Activated effector memory CD4-positive, alpha-beta T cell treated with Interleukin-2 at 50 U/mL for 16 hours (primary cell): ENCODE measurements at regions not wholly inside any gene's neighbourhood (a gene's known extent, or its start where the extent isn't known, plus 50 kb on each side); places are given as distances from the start of the nearest gene placed in this dataset.

Experiments used
- DNase-seq: peaks from one replicate; pipeline ENCODE4 v3.0.0-alpha.2; 2020

DNA sequence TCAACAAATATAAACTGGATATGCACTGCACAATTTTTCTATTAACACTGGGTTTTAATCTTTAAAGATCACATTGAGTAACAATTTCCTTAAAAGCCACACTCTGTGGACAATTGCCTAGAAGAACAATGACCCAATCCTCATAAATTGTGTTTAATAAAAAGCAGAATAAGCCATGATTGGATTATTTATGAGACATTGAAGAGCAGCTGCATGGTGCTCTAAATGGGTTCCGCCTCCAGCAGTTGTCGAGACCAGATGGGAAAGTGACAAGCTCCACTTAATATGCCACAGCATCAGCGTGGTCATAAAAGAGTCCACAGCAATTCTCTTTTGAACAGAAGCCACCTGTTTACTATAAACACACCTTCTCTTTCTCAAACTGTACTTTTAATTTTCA, 635.2 kb upstream of the FRG1 start:
- no peak for DNase-seq

DNA sequence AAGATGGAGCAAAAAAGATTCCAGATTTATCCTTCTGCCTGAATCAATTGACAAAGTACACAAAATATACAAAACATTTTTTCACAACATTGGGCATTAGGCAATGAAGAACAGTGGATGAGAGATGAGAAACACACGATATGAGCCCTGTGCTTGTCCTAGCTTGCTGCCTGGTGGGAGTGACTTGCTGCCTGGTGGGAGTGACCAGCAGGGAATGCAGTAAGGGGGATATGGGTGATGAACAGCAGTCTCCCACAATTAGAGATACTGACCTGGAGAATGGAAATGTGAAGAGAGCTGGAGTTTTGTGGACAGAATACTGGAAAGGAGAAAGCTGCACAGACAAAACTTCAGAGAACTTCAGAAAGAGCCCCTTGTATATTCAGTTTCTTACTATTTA, 629.4 kb upstream of the FRG1 start:
- DNase-seq = no peak

DNA sequence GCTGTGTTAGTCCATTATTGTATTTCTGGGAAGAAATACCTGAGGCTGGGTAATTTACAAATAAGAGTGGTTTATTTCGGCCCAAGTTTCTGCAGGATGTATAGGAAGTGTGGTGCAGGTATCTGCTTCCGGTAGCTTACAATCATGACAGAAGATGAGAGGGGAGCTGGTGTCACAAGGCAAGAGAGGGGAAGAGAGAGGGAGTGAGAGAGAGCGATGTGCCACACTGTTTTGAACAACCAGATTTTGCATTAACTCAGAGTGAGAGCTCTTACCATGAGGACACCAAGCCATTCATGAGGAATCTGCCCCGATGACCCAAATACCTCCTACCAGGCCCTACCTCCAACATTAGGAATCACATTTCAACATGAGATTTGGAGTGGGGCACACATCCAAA, 627.6 kb upstream of the FRG1 start:
- no peak for DNase-seq

DNA sequence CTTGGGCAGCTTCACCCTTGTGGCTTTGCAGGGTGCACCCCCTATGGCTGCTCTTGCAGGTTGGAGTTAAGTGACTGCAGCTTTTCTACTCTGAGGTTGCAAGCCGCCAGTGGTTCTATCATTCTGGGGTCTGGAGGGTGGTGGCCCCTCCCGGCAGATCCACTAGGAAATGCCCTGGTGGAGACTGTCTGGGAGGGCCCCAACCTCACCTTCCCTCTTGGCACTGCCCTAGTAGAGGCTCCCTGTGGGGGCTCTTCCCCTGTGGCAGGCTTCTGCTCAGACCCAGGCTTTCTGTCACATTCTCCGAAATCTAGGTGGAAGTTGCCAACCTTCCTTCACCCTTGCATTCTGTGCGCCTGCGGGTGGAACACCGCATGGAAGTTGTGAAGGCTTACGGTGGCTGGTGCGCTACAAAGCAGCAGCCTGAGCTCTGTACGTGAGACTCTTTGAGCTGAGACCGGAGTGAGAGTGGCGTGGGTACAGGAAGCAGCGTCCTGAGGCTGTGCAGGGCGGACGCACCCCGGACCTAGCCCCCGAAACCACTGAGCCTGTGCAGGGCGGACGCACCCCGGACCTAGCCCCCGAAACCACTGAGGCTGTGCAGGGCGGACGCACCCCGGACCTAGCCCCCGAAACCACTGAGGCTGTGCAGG, 626.7 kb upstream of the FRG1 start:
- no peak for DNase-seq

DNA sequence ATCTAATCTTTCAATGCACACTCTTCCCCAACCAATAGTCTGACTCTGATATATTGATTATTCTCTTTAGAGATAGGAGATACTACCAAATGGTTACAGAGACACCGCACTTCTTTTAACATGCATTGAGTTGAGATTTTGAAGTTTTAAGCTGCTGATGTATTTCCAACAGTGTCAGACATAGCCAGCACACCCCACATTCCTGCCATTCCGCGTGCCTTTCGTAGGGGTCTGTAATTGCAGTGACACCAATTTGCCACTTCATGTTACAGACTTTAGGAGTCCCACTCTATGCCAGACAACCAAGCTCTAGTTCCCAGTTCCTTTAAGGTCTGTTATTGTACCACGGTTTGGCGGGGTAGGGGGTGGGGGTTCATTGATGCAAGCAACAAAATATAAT, 618.2 kb upstream of the FRG1 start:
- DNase-seq = no peak

DNA sequence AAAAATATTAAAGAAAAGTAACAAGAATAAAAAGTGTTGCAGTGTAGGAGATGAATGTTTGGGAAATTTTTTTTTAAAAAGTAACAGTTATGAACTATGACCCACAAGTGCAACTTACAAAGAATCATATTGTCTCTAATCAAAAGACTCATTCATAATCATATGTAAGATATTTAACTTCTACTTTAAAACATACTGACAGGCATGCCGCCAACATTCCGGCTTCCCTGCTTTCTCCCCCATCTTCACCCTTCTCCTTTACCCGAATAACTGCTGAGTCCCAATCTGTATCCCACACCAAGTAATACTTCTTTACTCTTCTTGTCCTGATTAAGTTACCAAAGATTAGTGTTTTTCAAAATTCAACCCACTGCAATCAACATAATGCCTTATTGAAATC, 598.8 kb upstream of the FRG1 start:
- no peak for DNase-seq

DNA sequence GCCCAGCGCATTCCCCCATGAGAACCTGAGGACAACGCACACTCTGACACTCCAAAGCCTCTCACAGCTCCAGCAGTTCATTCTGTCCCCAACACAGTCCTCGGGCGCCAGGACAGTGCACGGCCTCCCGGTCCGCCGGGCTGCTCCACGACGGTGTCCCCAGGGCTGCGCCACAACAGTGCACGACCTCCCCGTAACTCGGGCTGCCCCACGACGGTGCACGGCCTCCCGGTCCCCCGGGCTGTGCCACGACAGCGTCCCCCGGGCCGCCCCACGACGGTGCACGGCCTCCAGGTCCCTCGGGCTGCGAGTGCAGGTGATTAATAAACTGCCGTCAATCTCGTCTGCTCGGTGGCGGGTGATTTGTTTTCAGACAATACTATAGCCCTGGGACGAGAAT, 585.1 kb upstream of the FRG1 start:
- no peak for DNase-seq

DNA sequence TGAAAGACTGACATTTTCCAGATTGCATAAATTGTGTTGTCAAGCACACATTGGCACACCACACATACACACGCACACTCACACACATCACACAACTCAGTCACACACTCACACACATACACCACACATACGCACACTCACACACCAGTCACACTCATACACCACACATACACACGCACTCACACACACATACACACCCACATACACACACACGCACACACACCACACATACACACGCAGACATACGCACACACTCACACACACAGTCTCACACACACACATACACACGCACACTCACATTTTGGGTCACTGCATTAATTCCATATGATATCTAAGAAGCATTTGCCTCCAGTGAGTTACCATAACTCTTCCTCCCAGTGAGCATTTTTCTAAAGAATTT, 578.3 kb upstream of the FRG1 start:
- no peak for DNase-seq

DNA sequence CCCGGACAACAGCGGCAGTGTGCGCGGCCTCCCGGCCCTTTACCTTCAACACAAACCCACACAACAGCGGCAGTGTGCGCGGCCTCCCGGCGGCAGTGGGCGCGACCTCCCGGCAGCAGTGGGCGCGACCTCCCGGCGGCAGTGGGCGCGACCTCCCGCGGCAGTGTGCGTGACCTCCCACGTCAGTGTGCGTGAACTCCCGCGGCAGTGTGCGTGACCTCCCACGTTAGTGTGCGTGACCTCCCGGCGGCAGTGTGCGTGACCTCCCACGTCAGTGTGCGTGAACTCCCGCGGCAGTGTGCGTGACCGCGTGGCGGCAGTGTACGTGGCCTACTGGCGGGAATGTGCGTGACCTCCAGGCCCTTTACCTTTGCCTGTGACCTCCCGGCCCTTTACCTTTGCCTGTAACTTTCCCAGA, 576.6 kb upstream of the FRG1 start:
- DNase-seq = no peak

DNA sequence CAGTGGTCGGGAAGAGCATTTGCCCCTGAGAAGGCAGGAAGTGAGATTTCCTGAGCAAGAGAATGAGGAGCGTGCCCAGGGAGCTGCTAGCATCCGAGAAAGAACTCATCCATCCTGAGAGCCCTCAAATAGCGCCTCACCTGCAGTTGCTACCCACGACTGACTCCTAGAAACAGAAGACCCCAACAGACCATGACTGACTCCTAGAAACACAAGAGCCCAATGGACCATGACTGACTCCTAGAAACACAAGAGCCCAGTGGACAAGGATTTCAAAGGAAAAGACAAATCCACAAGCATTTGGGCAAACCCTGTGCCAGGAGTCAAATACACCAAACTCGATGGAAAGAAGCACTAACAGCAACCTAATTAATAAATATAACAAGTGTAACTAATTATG, 575.2 kb upstream of the FRG1 start:
- DNase-seq = no peak

DNA sequence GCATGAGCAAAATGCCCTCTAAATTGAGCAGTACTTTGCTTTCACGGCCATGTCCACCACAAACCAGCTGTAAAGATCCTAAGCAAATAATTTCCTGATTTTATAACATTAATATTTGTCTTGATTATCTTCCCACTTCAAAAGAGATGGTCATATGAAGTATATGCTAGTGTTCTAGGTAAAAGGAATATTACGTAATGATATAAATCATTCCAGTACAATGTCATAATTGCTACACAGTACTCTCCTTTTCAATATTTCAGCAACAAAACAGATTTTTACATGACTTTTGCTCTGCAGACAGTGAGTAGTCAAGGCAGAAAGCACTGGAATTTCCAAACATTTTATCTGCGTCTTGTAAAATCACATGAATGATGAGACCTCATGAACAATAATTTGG, 572.8 kb upstream of the FRG1 start:
- DNase-seq = no peak

DNA sequence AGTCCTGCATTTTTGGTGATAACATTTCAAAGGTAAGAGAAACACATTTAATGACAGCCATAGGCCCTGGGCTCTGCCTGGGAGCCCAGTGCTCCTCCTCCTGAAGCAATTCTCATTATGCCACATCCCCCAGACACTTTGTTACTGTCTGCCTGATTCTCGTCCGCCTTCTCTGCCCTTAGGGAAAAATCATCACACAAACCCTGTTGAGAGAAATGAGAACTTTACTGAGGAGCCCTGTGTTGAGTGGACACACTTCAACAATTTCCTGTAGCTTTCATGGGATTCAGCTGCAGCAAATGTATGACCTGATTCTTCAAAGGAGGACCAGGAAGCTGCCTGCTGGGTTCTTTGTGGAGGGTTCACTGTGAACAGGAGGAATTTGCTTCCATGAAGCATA, 566.5 kb upstream of the FRG1 start:
- no peak for DNase-seq

DNA sequence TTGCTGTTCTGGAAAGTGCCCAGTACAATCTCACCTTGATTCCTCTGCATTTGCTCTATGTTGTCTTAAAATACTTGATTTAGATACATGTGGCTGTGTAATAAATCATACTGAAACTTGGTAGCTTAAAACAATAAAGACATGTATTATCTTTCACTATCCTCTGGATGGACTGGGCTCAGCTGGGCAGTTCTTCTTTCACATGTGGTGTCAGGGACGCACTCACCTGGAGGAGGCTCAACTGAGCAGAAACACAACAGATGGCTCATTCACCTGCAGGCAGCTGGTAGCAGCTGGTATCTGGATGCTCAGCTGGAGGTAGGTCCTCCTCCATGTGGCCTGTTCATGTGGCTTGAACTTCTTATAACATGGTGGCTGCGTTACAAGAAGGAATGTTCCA, 563.8 kb upstream of the FRG1 start:
- DNase-seq = no peak

DNA sequence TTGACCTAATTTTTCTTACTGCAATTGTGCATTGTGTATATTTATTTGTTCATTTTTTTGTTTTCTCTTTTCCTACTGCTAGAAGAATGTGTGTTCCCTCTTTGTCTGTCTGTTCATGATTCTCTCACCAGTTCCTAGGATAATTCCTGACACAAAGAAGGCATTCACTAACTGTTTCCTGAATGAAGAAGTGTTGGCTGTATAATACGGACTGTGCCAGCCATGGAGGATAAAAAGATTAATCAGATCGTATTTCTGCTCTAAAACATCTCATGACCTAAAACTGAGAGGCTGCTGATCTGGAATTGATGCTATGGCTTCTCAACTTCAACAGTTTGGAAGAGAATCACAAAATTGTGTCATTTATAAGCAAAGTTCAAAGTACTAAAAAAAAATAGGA, 563.1 kb upstream of the FRG1 start:
- no peak for DNase-seq

DNA sequence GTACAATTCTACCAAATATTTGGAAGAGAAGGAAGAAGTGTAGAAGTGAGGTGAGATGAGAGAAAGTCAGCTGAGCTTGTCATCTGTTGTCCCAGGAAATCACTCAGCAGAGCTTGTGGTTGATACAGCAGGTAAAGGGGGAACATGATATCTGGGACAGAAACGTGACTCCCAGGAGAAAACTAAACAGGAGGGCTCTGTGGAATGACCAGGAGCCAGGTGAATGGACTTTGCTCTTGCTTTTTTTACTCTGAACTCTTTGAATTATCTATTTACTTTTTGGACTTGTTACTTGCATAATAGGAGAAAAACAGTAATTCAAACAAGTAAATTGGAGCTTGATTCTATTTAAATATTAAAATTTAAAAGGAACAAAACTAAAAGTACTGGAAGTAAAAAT, 555.6 kb upstream of the FRG1 start:
- no peak for DNase-seq

DNA sequence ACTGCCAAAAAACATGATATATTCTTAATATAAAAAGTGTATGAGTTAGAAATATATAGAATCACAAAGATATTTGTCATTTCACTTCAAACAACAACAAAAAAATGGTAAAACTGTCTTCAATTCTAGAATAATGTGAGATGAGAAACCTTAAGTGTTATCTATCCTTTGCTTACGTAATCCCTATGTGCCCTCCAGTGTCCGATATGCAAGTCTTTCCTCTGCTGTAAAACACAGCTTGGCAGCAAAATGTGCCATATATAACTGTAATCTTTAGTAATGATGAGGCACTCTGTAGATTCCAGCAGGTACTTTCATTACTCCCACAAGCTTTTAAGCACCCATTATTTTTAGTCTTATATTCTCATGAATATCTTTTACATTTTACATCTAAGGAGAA, 555.1 kb upstream of the FRG1 start:
- DNase-seq = no peak

DNA sequence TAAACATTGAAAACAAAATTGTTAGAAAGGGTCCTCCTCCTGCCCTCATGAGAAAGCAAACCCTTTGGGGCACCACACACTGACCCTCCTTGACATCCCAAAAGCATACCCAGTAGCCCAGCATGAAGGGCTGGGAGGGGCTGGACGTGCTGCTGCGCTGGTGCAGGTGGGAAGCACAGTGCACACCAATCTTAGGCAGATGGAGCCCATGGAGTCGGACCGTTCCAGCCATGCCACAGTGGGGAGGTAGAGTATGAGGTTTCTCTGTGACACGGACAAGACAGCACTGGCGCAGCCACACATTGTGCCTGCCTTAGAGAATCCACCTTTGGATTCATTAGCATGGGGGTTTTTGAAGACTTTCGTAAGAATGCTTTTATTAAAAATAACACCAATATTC, 544.2 kb upstream of the FRG1 start:
- DNase-seq = no peak

DNA sequence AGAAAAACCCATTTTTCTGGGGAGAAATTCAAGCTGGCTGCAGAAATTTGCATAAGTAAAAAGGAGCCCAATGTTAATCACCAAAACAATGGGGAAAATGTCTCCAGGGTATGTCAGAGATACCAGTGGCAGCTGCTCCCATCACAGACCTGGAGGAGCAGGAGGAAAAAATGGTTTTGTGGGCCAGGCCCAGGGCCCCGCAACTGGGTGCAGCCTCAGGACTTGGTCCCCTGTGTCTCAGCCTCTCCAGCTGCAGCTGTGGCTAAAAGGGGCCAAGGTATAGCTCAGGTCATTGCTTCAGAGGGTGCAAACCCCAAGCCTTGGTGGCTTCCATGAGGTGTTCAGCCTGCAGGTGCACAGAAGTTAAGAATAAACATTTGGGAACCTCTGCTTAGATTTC, 536.4 kb upstream of the FRG1 start:
- DNase-seq = no peak

DNA sequence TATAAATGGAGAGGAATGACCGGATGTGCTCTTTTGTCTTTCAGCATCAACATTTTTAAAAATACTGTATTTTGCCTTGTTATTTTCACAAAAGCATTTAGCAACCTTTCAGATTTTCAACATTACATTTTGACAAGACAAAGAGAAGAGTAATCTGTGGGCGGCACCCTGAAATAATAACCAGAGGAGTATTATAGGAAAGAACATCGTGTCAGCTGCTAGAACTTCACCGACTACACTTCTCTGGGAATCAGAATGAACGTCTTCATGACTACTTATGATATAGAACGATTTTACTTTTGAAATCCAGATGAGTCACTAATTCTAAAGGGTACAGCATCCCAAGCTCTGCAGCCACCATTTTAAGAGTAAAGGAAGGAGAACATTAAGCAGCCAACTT, 531.5 kb upstream of the FRG1 start:
- no peak for DNase-seq

DNA sequence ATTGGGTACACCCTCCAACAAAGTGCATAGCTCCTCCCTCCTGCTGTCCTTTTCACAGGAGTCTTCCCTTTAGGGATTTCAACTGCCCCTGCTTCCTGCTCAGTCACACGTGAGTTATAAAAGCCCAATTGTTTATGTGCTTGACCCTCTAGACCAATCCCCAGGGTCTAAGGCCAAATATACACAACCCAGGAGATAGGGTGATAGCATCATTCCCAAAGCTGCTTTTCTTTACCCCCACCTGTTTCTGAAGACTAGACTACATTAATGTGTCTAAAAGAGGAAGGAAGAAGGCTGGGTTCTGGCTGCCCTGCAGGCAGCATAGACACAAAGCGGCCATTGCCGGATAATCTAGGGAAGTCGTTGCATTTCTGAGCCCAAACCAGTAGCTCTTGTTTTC, 526.7 kb upstream of the FRG1 start:
- no peak for DNase-seq

DNA sequence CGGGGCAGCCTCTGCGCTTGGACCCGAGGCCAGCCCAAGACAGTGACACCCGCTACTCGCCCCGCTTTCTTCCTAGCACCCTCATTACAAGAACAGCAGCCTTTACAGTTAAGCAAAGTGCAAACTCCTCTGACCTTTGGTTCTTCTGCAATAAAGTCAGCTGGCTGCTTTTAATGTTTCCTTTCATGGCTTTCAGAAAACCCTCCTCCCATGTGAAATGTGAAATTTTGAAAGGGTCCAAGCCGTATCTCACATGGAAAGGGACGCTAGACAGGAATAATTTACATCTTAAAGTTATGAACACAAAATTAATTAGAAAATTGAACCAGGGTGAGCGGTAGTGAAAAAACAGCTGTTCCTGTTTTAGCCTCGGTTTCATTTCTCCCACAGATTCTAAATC, 520.1 kb upstream of the FRG1 start:
- DNase-seq = no peak

DNA sequence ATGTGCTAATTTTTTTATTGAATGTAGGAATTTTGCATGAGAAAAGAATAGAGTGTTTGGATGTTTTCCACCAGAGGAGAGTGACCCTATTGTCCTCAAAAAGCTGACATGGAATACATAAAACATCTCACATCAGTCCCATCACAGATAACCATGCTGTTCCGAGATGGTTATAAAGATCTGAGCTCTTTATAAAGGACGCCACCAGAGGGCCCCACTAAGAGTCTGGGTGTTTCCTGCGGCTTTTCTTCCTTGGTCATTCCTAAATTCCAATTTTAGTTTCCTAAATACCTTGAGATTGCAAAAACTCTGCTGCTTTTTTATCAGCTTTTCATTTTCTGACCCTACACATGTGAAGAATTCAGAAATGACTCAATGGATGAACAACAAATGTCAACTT, 504.5 kb upstream of the FRG1 start:
- DNase-seq = no peak

DNA sequence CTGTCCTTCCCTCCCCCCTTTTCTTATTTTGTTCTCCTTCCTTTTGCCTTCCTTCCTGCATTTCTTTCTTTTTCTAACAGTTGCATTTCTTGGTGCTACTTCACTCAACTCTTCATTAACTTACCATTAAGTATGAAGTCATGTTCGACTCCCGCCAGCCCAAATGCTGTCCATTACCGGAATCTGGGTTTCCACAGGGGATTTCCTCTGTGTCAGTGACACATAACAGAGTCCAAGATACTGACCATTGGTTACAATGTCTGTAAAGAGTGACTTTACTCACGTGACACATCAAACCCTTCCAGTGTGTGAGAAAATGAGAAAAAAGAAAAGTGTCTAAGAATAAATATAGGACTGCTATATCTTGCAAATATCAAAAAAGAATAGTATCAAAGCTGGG, 500.0 kb upstream of the FRG1 start:
- no peak for DNase-seq

DNA sequence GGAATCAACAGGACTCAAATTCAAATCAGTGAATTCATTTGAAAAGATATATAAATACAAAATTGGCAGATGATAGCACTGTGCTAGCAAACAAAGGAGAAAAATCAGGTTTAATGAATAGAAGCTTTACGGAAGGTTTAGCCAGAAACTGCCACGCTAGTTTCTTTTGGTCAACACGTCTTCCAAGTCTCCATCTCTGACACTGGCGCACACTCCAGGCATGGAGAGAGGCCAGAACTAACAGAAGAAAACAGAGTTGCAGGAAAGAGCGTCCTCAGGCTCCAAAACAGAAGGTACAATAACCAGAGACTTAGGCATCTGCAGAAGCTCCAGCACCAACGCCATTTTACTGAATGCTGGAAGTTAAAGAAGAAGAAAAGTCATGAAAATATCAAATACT, 497.3 kb upstream of the FRG1 start:
- DNase-seq = no peak

DNA sequence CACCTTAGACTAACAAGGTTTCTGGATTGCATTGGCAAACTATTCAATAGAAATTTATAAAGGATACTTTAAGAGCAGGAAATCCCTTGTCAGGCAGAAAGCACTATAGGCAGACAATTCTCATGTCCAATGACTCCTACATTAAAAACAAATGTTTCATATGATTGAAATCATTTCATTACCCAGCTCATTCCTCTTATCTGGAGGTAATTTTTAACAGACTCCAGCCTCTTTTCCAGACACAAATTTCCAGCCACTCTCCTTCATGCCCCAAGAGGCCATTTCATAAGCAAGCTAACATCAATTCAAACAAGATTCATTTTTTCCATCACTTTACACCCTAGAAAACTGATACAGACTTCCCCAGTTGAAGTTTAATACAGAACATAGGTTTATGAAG, 495.1 kb upstream of the FRG1 start:
- DNase-seq = no peak

DNA sequence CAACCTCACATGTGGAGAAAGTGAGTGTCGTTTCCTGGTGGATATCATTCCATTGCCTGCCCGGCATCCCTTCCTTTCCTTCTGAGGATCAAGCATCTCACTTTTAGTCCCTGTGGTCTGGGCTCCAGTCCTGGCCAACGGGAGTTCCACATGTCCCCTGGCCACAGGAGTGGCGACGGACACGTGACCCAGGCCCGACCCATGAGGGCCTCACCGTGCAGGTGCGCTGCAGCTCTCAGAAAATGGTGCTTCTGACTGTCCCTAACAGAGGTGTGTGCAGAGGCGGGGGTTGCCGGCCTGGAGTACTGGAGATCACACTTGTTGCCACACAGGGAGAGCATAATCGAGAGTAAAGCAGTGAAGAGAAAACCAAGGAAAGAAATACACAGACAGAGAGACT, 476.9 kb upstream of the FRG1 start:
- no peak for DNase-seq
